ENCODE measurements at regions not wholly inside any gene's neighbourhood (a gene's known extent, or its start where the extent isn't known, plus 50 kb on each side); places are given as distances from the start of the nearest gene placed in this dataset.

DNA sequence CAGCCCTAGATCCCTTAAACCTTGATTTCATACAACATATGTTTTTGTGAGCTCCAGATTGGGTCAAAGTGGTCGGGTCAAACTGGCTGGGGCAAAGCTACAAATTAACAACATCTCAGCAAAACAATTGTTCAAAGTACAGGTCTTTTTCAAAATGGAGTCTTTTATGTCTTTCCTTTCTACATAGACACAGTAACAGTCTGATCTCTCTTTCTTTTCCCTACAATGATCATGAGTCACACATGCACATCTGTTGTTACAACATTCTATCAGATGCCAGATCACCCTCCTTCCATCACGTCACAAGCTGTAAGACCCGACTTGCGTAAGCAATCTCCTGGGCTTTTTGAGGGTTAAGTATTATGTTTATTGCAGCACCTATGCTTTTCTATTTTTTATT lies 55.1 kb downstream of the RHOB start:
- TF ChIP-seq, protein P1, sequence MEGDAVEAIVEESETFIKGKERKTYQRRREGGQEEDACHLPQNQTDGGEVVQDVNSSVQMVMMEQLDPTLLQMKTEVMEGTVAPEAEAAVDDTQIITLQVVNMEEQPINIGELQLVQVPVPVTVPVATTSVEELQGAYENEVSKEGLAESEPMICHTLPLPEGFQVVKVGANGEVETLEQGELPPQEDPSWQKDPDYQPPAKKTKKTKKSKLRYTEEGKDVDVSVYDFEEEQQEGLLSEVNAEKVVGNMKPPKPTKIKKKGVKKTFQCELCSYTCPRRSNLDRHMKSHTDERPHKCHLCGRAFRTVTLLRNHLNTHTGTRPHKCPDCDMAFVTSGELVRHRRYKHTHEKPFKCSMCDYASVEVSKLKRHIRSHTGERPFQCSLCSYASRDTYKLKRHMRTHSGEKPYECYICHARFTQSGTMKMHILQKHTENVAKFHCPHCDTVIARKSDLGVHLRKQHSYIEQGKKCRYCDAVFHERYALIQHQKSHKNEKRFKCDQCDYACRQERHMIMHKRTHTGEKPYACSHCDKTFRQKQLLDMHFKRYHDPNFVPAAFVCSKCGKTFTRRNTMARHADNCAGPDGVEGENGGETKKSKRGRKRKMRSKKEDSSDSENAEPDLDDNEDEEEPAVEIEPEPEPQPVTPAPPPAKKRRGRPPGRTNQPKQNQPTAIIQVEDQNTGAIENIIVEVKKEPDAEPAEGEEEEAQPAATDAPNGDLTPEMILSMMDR (IDR thresholded peaks at IDR 0.05), result no peak
- TF ChIP-seq POLR2AphosphoS5 (IDR thresholded peaks at IDR 0.05) (no peak), POLR2A (IDR thresholded peaks at IDR 0.05) (no peak), EP300 (IDR thresholded peaks at IDR 0.05) (peak in 1 of 4 donors; percentile 79)

Measured in upper lobe of left lung (tissue), 4 donors.